IPS DF 6.9 (cell line): ENCODE measurements at regions not wholly inside any gene's neighbourhood (a gene's known extent, or its start where the extent isn't known, plus 50 kb on each side); places are given as distances from the start of the nearest gene placed in this dataset.
"Not testable (repeated sequence)": the region's sequence is repeated elsewhere in the genome, so short reads cannot be mapped to it uniquely, and the experiment has no call there.

Experiments used
- DNase-seq: peaks from one replicate; pipeline ENCODE4 v3.0.0-alpha.2; 2013; ENCODE audit warnings: low read depth, low spot score
- H3K27ac ChIP-seq: one replicate; pipeline ENCODE4 v1.5.1; 2013; ENCODE audit warnings: low read length, control low read depth
- H3K27me3 ChIP-seq: 2 replicates; pipeline ENCODE4 v1.6.1; 2013; ENCODE audit warnings: mild to moderate bottlenecking, low read length; ENCODE audit not compliant: control insufficient read depth, insufficient read depth
- H3K36me3 ChIP-seq: 2 replicates; pipeline ENCODE4 v1.6.1; 2013; ENCODE audit warnings: low read length; ENCODE audit not compliant: control insufficient read depth, insufficient read depth
- H3K4me1 ChIP-seq: 2 replicates; pipeline ENCODE4 v1.6.1; 2013; ENCODE audit warnings: low read length; ENCODE audit not compliant: control insufficient read depth, insufficient read depth
- H3K4me3 ChIP-seq: 2 replicates; pipeline ENCODE4 v1.5.1; 2013; ENCODE audit warnings: mild to moderate bottlenecking, low read length
- H3K9me3 ChIP-seq: 2 replicates; pipeline ENCODE4 v1.6.1; 2013; ENCODE audit warnings: low read length, inconsistent platforms; ENCODE audit not compliant: control insufficient read depth, insufficient read depth
- WGBS: extraction: QIAGEN DNeasy Blood & Tissue Kit; methylation state at CpG from one replicate; pipeline ENCODE4 v1.1.7; 2013; ENCODE audit warnings: mixed read lengths, missing lambda C conversion rate; ENCODE audit not compliant: insufficient read length, insufficient coverage; 5-methylcytosine and 5-hydroxymethylcytosine counted together

GRCh38 chr11:50088231-50088630 lies 55.6 kb downstream of the OR4C45 start:
- no CpG with 5 or more reads among the region's 2 CpGs for WGBS
- Histone ChIP-seq H3K9me3 (peaks cover 6% of the 10 kb centered on the region), H3K36me3 (no peaks in the 10 kb centered on the region), H3K4me1 (no peaks in the 10 kb centered on the region), H3K27ac (no peak overlapping the region), H3K4me3 (no peak overlapping the region), H3K27me3 (no peaks in the 10 kb centered on the region)
- DNase-seq = no peak

- H3K4me1 ChIP-seq = no peaks in the 10 kb centered on the region
- no CpG with 5 or more reads among the region's 2 CpGs for WGBS
- H3K27me3 ChIP-seq = no peaks in the 10 kb centered on the region
- H3K4me3 ChIP-seq = no peak overlapping the region
- H3K9me3 ChIP-seq = peaks cover 3% of the 10 kb centered on the region; the same call in 1 of the 2 replicates
- H3K36me3 ChIP-seq = no peaks in the 10 kb centered on the region
- H3K27ac ChIP-seq = no peak overlapping the region
- DNase-seq = no peak
These were observed 65.6 kb downstream of the OR4C45 start for GRCh38 chr11:50098186-50098725.

- Histone ChIP-seq H3K4me1 (no peaks in the 10 kb centered on the region), H3K9me3 (peaks cover 6% of the 10 kb centered on the region), H3K4me3 (no peak overlapping the region), H3K27me3 (no peaks in the 10 kb centered on the region), H3K27ac (no peak overlapping the region), H3K36me3 (no peaks in the 10 kb centered on the region)
- no peak for DNase-seq
These were observed 70.2 kb downstream of the OR4C45 start for GRCh38 chr11:50102916-50103315.

- H3K9me3 ChIP-seq, H3K4me3 ChIP-seq, DNase-seq, H3K4me1 ChIP-seq, H3K27me3 ChIP-seq, H3K27ac ChIP-seq, H3K36me3 ChIP-seq: not testable (repeated sequence)
- no CpG with 5 or more reads among the region's 2 CpGs for WGBS
These were observed 108.0 kb downstream of the OR4C45 start for GRCh38 chr11:50140686-50141085.

- H3K9me3 ChIP-seq, H3K27ac ChIP-seq, DNase-seq, H3K27me3 ChIP-seq, H3K36me3 ChIP-seq, H3K4me1 ChIP-seq, H3K4me3 ChIP-seq: not testable (repeated sequence)
- WGBS = no CpG with 5 or more reads among the region's 3 CpGs
These were observed 113.6 kb downstream of the OR4C45 start for GRCh38 chr11:50146308-50146707.

- not testable (repeated sequence) for DNase-seq, H3K9me3 ChIP-seq, H3K27me3 ChIP-seq, H3K4me1 ChIP-seq, H3K4me3 ChIP-seq, H3K36me3 ChIP-seq, H3K27ac ChIP-seq
- no CpG with 5 or more reads among the region's 2 CpGs for WGBS
These were observed 115.3 kb downstream of the OR4C45 start for GRCh38 chr11:50147946-50148345.

- Histone ChIP-seq H3K27ac (no peak overlapping the region), H3K9me3 (peaks cover 2% of the 10 kb centered on the region; the same call in 1 of the 2 replicates), H3K4me3 (no peak overlapping the region), H3K27me3 (no peaks in the 10 kb centered on the region), H3K36me3 (no peaks in the 10 kb centered on the region), H3K4me1 (no peaks in the 10 kb centered on the region)
- no peak for DNase-seq
These were observed 122.8 kb downstream of the OR4C45 start for GRCh38 chr11:50155508-50155907.

GRCh38 chr11:50164050-50164449 lies 131.4 kb downstream of the OR4C45 start:
- no peaks in the 10 kb centered on the region for H3K4me1 ChIP-seq
- DNase-seq = no peak
- no peaks in the 10 kb centered on the region for H3K36me3 ChIP-seq
- no peaks in the 10 kb centered on the region for H3K27me3 ChIP-seq
- WGBS = no CpG with 5 or more reads among the region's 13 CpGs
- H3K9me3 ChIP-seq = peaks cover 9% of the 10 kb centered on the region
- no peak overlapping the region for H3K4me3 ChIP-seq
- no peak overlapping the region for H3K27ac ChIP-seq

- no peak for DNase-seq
- WGBS = no CpG with 5 or more reads among the region's 13 CpGs
- peaks cover 5% of the 10 kb centered on the region for H3K9me3 ChIP-seq
These were observed 137.0 kb downstream of the OR4C45 start for GRCh38 chr11:50169634-50170033.

GRCh38 chr11:50170115-50170514 lies 137.4 kb downstream of the OR4C45 start:
- Histone ChIP-seq H3K9me3 (peaks cover 5% of the 10 kb centered on the region), H3K27me3 (no peaks in the 10 kb centered on the region), H3K4me3 (no peak overlapping the region), H3K27ac (no peak overlapping the region), H3K36me3 (no peaks in the 10 kb centered on the region), H3K4me1 (no peaks in the 10 kb centered on the region)
- no peak for DNase-seq
- WGBS = no CpG with 5 or more reads among the region's 17 CpGs

More at GRCh38 chr11:50169634-50170033, 137.0 kb downstream of the OR4C45 start:
- no peak overlapping the region for H3K4me3 ChIP-seq
- H3K27ac ChIP-seq = no peak overlapping the region
- H3K27me3 ChIP-seq = no peaks in the 10 kb centered on the region
- H3K36me3 ChIP-seq = no peaks in the 10 kb centered on the region
- H3K4me1 ChIP-seq = no peaks in the 10 kb centered on the region

- Histone ChIP-seq H3K4me3 (no peak overlapping the region), H3K27ac (no peak overlapping the region), H3K4me1 (no peaks in the 10 kb centered on the region), H3K27me3 (no peaks in the 10 kb centered on the region), H3K36me3 (no peaks in the 10 kb centered on the region), H3K9me3 (peaks cover 1% of the 10 kb centered on the region)
- DNase-seq = no peak
These were observed 141.5 kb downstream of the OR4C45 start for GRCh38 chr11:50174189-50174588.
